BE2C (cell line): ENCODE measurements at regions not wholly inside any gene's neighbourhood (a gene's known extent, or its start where the extent isn't known, plus 50 kb on each side); places are given as distances from the start of the nearest gene placed in this dataset.

ENCODE experiments used
- DNase-seq: peaks from one replicate; pipeline ENCODE4 v3.0.0-alpha.2; 2020
- H3K27me3 ChIP-seq: fragments of 250-450 bp; sonication (Bioruptor Pico); 2 replicates; pipeline ENCODE4 v1.5.1; 2020; ENCODE audit warnings: mild to moderate bottlenecking
- H3K36me3 ChIP-seq: fragments of 250-450 bp; sonication (Bioruptor Pico); 2 replicates; pipeline ENCODE4 v1.5.1; 2020; ENCODE audit warnings: mild to moderate bottlenecking
- H3K4me1 ChIP-seq: fragments of 250-450 bp; sonication (Bioruptor Pico); 2 replicates; pipeline ENCODE4 v1.5.1; 2020
- H3K4me3 ChIP-seq: 2 replicates; pipeline ENCODE4 v1.5.1; 2011; ENCODE audit warnings: low read depth, low read length
- H3K9me3 ChIP-seq: fragments of 250-450 bp; sonication (Bioruptor Pico); 2 replicates; pipeline ENCODE4 v1.5.1; 2020
- TF ChIP-seq, protein P1 (sequence below): IDR thresholded peaks from 2 replicates; pipeline ENCODE4 v1.5.1; 2012; ENCODE audit warnings: mild to moderate bottlenecking, low read depth, low read length

DNA sequence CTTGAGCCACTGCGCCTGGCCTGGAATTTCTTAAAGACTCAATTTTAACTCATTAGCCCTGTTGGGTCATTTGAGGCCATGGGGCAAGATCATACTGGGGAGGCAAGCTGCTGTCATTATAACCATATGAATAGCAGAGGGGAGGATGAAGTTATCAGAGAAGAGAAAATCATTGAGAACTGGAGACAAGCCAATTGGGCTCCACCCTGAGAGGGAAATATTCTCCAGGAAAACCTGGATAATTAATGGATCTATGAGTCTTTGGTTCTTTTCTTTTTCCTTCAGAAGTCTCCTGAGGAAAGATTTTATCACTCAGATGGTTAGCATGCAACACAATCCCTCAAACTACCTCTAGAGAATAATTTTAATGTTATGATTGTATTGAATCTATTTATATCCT lies 569.6 kb upstream of the TUSC1 start:
- H3K27me3 ChIP-seq, result no peaks in the 10 kb centered on the region
- H3K36me3 ChIP-seq, result no peaks in the 10 kb centered on the region
- no peak overlapping the region for H3K4me3 ChIP-seq
- no peaks in the 10 kb centered on the region; the same call in 1 of the 2 replicates for H3K4me1 ChIP-seq
- TF ChIP-seq, protein P1, sequence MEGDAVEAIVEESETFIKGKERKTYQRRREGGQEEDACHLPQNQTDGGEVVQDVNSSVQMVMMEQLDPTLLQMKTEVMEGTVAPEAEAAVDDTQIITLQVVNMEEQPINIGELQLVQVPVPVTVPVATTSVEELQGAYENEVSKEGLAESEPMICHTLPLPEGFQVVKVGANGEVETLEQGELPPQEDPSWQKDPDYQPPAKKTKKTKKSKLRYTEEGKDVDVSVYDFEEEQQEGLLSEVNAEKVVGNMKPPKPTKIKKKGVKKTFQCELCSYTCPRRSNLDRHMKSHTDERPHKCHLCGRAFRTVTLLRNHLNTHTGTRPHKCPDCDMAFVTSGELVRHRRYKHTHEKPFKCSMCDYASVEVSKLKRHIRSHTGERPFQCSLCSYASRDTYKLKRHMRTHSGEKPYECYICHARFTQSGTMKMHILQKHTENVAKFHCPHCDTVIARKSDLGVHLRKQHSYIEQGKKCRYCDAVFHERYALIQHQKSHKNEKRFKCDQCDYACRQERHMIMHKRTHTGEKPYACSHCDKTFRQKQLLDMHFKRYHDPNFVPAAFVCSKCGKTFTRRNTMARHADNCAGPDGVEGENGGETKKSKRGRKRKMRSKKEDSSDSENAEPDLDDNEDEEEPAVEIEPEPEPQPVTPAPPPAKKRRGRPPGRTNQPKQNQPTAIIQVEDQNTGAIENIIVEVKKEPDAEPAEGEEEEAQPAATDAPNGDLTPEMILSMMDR, result no peak
- DNase-seq, result no peak
- no peaks in the 10 kb centered on the region for H3K9me3 ChIP-seq

DNA sequence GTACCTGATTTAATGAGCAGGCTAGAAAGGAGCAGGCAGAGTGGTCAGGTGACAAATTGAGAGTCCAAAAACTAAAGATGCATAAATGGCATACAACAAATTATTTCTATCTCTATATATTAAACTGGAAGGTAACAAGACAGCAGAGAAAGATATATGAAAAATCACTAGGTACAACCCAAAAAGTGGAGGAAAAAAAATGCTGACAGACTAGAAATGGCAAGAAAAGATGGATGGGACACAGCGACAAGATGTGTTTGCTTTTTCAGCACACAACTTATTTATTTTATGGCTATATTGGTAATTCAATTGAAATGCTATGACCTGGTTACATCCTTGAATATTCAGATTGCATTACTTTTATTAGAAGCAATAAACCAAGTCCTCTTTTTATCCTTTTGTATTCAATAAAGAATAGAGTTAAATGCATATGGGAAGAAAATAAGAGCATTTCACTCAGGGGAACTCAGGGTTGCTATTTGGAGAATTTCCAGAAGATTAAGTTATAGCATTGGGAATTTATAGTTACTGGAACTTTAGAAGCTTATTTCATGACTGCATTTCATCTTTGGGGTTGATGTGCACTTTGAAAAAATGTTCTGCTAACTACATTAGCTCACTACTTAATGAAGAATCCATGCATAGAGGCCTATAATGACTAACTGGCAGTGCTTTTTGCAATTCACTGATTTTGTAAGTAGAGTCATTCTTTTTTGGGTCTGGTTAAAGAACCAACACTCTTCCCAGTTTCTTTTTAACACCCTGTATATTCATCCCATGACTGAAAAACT lies 566.6 kb upstream of the TUSC1 start:
- no peaks in the 10 kb centered on the region for H3K36me3 ChIP-seq
- H3K27me3 ChIP-seq, result no peaks in the 10 kb centered on the region
- no peak overlapping the region for H3K4me3 ChIP-seq
- DNase-seq, result no peak
- H3K4me1 ChIP-seq, result no peaks in the 10 kb centered on the region; the same call in 1 of the 2 replicates
- TF ChIP-seq, protein P1, result no peak
- H3K9me3 ChIP-seq, result no peaks in the 10 kb centered on the region

DNA sequence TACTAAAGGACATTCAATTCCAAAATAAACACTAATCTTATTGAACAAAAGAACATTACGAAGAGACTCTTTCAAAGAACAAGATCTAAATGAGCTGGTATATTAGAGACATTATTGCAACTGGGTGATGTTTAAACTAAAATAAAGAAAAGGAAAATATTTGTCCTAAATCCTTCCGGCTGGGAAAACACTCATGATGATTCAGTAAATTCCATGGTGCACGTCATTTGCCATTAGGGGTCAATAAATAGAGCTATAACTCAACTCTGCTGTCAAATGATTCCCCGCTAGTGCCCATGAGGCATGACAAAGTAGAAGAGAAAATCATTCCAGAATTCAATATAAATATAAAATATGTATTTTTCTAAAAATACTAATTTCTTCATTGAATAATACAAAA lies 565.5 kb upstream of the TUSC1 start:
- no peaks in the 10 kb centered on the region for H3K36me3 ChIP-seq
- no peaks in the 10 kb centered on the region; the same call in 1 of the 2 replicates for H3K4me1 ChIP-seq
- H3K27me3 ChIP-seq, result no peaks in the 10 kb centered on the region
- no peak for DNase-seq
- TF ChIP-seq, protein P1, result no peak
- H3K4me3 ChIP-seq, result no peak overlapping the region
- H3K9me3 ChIP-seq, result no peaks in the 10 kb centered on the region

DNA sequence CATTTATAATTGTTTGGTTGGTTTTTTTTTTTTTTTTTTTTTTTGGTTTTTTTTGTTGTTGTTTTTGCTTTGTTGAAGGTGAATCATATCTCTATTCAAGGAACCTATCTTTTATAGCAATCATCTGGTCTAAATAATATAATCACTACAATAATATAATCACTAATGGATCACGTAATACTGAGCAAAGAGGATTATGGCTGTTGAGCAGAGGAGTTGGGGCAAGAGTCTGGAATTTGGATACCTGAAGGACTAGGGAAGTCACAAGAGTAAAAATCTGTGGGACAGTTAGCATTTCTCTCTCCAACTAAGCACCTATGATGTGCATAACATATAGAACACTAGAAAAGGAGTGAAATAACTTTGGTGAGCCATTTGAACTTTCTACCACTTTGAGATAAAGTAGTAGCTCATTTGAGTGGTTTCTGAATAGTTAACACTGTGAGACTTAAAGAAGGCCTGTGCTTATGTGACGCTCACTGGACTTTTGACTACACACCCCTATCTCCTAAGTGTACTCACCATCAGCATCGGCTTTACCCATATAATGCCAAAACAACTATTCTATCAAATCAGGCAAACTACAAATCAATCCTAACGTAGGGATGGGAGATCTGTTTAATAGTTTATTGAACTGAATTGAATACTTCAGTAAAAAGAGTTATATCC lies 564.9 kb upstream of the TUSC1 start:
- H3K4me1 ChIP-seq, result no peaks in the 10 kb centered on the region; the same call in 1 of the 2 replicates
- no peaks in the 10 kb centered on the region for H3K9me3 ChIP-seq
- H3K27me3 ChIP-seq, result no peaks in the 10 kb centered on the region
- no peaks in the 10 kb centered on the region for H3K36me3 ChIP-seq
- no peak for DNase-seq
- TF ChIP-seq, protein P1, result no peak
- no peak overlapping the region for H3K4me3 ChIP-seq

- Histone ChIP-seq H3K36me3 (no peaks in the 10 kb centered on the region), H3K27me3 (no peaks in the 10 kb centered on the region), H3K9me3 (no peaks in the 10 kb centered on the region), H3K4me1 (no peaks in the 10 kb centered on the region; the same call in 1 of the 2 replicates), H3K4me3 (no peak overlapping the region)
- DNase-seq, result no peak
- TF ChIP-seq, protein P1, result no peak
Observed at GRCh38 chr9:26240020-26240419, 561.8 kb upstream of the TUSC1 start.

GRCh38 chr9:26237256-26237655 lies 559.0 kb upstream of the TUSC1 start:
- no peak overlapping the region for H3K4me3 ChIP-seq
- H3K4me1 ChIP-seq, result no peaks in the 10 kb centered on the region
- no peak for DNase-seq
- H3K36me3 ChIP-seq, result no peaks in the 10 kb centered on the region
- H3K27me3 ChIP-seq, result no peaks in the 10 kb centered on the region
- no peaks in the 10 kb centered on the region for H3K9me3 ChIP-seq
- TF ChIP-seq, protein P1, result no peak
